ENCODE measurements at regions not wholly inside any gene's neighbourhood (a gene's known extent, or its start where the extent isn't known, plus 50 kb on each side); places are given as distances from the start of the nearest gene placed in this dataset.

DNA sequence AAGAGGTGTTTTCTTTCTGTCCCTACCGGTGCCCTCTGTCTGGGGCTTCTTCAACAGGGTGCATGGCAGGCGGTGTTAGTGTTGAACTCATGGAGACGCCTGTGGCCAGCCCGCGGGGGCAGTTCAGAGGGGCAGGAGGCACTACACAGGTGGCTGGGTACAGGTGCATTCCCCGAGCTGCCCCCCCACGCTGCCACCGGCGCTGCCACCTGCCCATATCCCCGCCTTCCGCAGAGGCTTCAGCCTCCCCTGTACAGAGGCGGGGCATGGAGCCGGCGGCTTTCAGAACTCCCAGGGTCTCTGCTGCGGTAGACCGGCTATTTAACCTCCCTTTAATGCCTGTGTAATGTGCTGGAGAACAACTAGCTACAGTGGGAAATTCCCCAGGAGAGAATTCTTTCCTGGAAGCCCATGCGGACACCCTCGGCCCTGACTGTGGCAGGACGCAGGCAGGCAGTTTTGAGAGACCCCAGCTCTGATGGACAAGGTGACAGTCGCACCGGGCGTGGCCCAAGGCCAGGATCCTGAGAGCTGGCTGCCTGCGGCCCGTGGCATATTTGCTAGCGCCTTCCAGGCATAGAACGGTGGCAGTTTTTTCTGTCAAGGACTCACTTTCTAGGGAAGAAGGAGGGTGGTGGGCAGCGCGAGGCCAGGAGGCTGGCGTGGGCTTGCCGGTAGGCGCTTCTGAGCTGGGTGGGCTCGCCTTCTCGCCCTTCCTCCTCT, 53.7 kb upstream of the ZNF32 start:
- WGBS, 2 donors (ENCODE audit: low coverage in 1 of 2) = 93% methylated on average over 11 of the region's 33 CpGs; no CpG with 5 or more reads in 1 of the 2 donors
- ATAC-seq = no peak
- no peaks in the 10 kb centered on the region for H3K4me1 ChIP-seq

GRCh38 chr10:43701295-43701694, 52.6 kb upstream of the ZNF32 start:
- Histone ChIP-seq H3K4me3 (no peak overlapping the region), H3K27me3 (no peaks in the 10 kb centered on the region), H3K27ac (no peak overlapping the region), H3K9me3 (no peaks in the 10 kb centered on the region), H3K4me1 (no peaks in the 10 kb centered on the region), H3K36me3 (no peaks in the 10 kb centered on the region)
- no peak for TF ChIP-seq EP300 (IDR thresholded peaks at IDR 0.05)
- no peak for TF ChIP-seq POLR2AphosphoS5 (IDR thresholded peaks at IDR 0.05)
- TF ChIP-seq CTCF (IDR thresholded peaks at IDR 0.05) = no peak
- TF ChIP-seq POLR2A (IDR thresholded peaks at IDR 0.05) = no peak
- no peak for ATAC-seq
- WGBS, 2 donors (ENCODE audit: low coverage in 1 of 2) = 97 to 100% methylated on average over 1 to 7 of the region's 7 CpGs

More for the DNA sequence above, 53.7 kb upstream of the ZNF32 start:
- TF ChIP-seq CTCF (IDR thresholded peaks at IDR 0.05) = no peak
- no peak for TF ChIP-seq POLR2A (IDR thresholded peaks at IDR 0.05)
- TF ChIP-seq EP300 (IDR thresholded peaks at IDR 0.05) = no peak
- no peak for TF ChIP-seq POLR2AphosphoS5 (IDR thresholded peaks at IDR 0.05)
- no peaks in the 10 kb centered on the region for H3K27me3 ChIP-seq
- H3K27ac ChIP-seq = no peak overlapping the region
- no peaks in the 10 kb centered on the region for H3K36me3 ChIP-seq
- H3K9me3 ChIP-seq = no peaks in the 10 kb centered on the region
- no peak overlapping the region for H3K4me3 ChIP-seq

DNA sequence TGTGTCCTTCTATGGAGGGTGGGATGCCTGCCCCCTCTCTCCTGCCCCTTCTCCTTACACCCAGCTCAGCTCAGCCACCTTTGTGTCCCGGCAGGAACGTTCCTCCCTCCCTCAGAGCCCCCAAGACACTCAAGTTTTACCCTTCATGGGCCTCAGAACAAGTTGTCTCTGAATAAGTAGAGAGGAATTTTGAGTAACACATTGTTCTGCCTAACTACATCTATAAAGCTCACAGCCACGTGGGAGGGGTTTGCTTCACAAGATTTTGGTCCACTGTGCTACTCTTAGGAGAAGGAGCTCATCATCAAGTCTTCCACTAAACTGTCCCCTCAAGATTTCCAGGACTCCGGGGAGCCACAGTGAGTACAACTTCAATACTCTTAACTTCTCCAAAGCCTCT, 51.6 kb upstream of the ZNF32 start:
- ATAC-seq = no peak
- 64 to 80% methylated on average over 2 to 4 of the region's 4 CpGs for WGBS, 2 donors (ENCODE audit: low coverage in 1 of 2)
- no peak for TF ChIP-seq EP300 (IDR thresholded peaks at IDR 0.05)
- TF ChIP-seq CTCF (IDR thresholded peaks at IDR 0.05) = no peak
- no peak for TF ChIP-seq POLR2AphosphoS5 (IDR thresholded peaks at IDR 0.05)
- TF ChIP-seq POLR2A (IDR thresholded peaks at IDR 0.05) = no peak
- Histone ChIP-seq H3K9me3 (no peaks in the 10 kb centered on the region), H3K4me3 (no peak overlapping the region), H3K27ac (no peak overlapping the region), H3K27me3 (no peaks in the 10 kb centered on the region), H3K4me1 (no peaks in the 10 kb centered on the region), H3K36me3 (no peaks in the 10 kb centered on the region)

- no peak overlapping the region for H3K27ac ChIP-seq
- H3K9me3 ChIP-seq = no peaks in the 10 kb centered on the region
- H3K4me3 ChIP-seq = no peak overlapping the region
- H3K27me3 ChIP-seq = no peaks in the 10 kb centered on the region
- no peak for ATAC-seq
- H3K36me3 ChIP-seq = no peaks in the 10 kb centered on the region
- TF ChIP-seq POLR2AphosphoS5 (IDR thresholded peaks at IDR 0.05) (no peak), EP300 (IDR thresholded peaks at IDR 0.05) (no peak), CTCF (IDR thresholded peaks at IDR 0.05) (no peak), POLR2A (IDR thresholded peaks at IDR 0.05) (no peak)
- no peaks in the 10 kb centered on the region for H3K4me1 ChIP-seq
- WGBS, 2 donors (ENCODE audit: low coverage in 1 of 2) = 51 to 72% methylated on average over 2 of the region's 2 CpGs
Observed at GRCh38 chr10:43699516-43699915, 50.8 kb upstream of the ZNF32 start.

Small RNA genes lying in the stretch of these regions (small RNA-seq; reads per million reads assigned to genes)
- gene UQCRHP3 = 0 reads per million in 4 donors

Data from gastroesophageal sphincter (tissue), 4 donors.